UCSD-AML1 (cell line): ENCODE measurements at regions not wholly inside any gene's neighbourhood (a gene's known extent, or its start where the extent isn't known, plus 50 kb on each side); places are given as distances from the start of the nearest gene placed in this dataset.

Experiments
- DNase-seq: peaks from one replicate; lab custom pipeline; 2025; ENCODE audit not compliant: unreplicated experiment; lab: John Stamatoyannopoulos, UW

DNA sequence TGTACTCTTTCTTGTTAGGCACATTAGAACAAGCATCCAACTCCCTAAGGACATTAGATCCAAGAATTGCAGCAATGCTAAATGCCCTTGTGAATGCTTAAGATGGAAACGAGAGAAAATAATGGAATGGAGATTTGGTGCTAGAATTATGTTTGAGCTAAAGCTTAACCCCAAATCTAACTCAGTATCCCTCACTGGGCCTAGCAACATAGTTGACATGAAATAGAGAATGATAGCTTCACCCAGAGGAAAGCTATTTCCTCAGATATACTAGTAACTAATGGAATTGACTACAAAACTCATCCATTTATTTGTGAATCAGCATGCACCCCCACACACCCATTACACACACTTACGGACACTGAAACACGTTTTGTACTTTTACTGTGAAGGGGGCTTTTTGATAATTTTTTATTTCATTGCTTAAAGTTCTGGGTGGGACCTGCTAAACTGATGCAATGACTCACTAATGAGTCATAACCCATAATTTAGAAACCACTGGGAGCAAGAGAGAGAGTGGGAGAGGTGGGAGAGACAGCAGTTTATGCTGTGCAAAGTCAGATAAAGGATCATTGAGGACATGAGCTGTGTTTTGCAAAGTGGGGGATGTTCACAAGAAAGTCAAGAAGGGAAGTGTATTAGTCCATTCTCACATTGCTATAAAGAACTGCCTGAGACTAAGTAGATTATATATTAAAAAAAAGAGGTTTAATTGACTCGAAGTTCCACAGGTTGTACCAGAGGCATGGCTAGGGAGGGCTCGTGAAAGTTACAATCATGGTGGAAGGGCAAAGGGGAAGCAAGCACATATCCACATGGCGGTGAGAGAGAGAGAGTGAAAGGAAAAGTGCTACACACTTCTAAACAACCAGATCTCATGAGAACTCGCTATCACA, 382.7 kb downstream of the SFMBT2 start:
- DNase-seq, result no peak

DNA sequence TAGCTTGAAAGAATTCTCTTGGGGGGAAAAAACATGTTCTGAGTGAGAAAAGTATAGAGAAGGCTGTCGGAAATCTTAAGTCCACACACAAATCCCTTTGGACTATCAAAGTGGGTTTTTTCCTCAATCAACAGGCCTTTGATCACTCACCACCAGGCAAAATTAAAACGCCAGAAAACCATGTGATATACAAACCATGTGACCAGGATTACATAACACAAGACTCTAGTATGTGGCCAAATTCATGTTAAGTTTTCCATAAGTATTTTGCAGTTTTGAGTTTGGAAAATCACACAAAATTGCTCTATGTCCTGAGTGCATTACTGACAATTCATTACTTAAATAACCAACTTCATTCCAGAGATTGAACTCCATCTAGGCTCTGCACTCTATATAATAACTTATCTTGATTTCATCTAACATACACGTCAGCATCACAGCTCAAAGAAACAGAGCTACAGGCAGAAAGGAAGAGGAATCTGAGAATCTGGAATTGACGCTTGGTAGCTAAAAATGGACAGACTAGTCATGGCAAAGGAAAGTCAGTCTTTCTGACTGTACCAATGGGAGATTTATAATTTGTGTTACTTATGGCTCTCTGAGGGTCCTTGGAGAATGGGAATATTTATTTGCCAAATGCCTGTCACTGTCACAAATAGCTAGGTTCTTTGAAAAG, 383.5 kb downstream of the SFMBT2 start:
- DNase-seq, result no peak

DNA sequence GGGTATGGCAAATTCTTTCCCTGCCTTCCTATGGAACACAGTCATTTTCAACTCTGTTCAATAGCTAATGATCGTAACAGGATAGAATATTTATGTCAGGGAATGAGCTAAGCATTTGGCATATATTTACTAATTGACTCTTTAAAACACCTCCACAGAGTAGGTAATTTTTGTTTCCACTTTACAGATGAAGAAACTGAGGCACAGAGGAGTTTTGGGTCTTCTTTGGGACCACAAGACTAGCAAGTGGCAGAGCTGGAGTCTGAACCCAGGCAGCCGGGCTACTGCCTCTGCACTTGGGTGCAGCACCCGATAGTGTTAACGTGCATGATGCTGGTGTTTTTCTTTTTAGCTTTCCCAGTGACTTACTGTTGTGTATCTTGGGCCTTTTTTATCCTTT, 384.0 kb downstream of the SFMBT2 start:
- no peak for DNase-seq

DNA sequence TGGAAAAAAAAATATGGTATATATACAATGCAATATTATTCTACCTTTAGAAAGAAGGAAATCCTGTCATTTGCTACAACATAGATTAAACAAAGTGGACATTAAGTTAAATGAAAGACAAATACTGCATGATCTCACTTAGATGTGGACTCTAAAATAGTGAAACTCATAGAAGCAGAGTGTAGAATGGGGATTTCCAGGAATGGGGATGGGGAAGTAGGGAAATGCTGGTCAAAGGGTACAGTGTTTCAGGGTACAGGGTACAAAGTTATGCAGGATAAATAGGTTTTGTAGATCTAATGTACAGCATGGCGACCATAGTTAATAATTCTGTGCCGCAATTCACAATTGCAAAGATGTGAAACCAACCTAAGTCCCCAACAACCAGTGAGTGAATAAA, 385.5 kb downstream of the SFMBT2 start:
- DNase-seq, result no peak

DNA sequence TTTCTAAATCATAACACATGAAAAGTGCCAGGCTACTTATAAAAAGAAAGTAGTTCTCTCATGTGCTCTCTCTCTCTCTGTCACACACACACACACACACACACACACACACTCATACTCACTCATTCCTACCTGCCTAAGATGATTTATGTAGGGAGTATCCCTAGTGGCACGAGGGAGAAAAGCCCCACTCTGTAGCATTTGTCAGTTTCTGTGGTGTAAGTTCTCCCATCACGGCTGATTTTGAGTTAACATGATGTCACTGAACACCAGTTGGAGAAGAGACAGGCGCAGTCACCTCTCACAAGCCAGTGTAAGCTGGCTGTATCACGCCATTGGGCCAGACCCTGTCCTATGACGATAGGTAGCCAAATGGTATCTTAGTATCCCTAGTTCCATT, 395.4 kb downstream of the SFMBT2 start:
- no peak for DNase-seq

DNA sequence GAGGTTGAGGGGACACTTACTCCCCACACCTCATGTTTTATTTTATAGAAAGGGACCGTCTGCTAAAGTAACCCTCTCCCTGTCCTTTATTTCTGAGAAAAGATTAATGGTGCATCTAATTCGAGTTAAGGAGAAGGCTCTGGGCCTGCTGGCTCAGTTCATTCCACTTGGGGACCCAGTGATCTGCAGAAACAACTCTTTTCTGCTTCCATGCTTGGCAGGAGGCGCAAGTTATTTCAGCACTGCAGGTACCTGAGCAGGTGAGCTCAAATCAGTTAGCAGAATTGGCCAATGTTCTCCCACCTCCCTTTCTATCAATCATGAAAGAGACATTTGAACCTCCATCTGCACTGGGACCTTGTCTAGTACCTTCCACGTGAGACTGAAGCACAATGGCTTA, 396.1 kb downstream of the SFMBT2 start:
- no peak for DNase-seq

DNA sequence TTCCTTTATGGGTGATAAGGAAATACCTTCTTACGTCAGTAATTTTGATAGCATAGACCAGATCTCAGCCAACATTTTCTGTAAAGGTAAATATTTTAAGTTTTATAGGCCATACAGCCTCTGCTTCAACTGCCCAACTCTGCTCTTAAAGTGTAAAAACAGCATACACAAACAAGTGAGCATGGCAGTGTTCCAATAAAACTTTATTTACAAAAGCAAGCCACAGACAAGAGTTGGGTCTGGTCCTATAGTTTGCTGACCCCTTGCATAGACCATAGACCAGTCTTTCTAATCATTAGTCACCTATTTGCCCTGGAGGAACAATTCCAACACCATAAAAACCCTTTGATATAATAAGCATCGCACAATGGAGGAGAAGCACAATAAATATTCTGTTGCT, 398.8 kb downstream of the SFMBT2 start:
- no peak for DNase-seq

DNA sequence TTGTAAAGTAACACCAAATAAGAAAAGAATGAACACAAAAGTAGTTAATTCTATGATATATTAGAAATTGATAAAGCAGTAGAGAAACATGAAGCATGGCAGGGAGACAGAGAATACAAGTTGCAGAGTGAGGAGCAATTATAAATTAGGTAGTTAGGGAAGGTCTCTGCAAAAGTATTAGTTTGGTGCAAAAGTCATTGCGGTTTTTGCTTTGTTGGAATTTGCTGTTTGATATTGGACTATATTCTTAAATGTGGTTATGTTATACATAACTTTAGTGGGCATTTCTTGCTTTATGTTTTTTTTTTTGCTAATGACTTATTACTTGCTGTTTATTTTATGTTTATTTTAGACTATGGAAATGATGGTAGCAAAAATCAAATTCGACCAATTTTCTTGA, 402.2 kb downstream of the SFMBT2 start:
- DNase-seq, result no peak

DNA sequence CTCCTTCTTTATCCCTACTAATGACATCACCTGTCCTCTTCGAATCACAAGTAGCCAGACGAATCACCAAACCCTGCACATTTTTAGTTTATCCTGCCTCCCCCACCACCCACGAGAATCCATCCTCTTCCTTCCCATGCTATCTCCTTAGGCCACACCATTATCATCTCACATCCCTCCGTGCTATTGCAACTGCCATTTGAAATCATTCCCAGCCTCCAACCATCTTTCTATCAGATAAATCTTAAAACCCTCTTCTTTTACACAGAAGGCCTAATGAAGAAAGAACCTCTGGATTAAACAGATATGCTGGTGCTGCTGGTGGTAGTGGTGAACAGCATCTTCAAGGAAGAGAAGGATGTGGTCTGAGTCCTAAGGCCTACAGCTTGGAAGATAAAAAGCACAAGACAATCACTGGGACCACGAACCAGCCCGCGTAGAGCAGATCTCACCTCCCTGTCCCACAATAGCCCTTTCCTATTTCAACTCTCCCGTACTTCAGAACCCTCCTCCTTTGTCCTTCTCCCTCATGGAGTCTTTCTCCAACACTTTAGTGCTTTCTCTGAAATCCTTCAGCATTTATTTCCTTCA, 403.1 kb downstream of the SFMBT2 start:
- DNase-seq, result no peak

DNA sequence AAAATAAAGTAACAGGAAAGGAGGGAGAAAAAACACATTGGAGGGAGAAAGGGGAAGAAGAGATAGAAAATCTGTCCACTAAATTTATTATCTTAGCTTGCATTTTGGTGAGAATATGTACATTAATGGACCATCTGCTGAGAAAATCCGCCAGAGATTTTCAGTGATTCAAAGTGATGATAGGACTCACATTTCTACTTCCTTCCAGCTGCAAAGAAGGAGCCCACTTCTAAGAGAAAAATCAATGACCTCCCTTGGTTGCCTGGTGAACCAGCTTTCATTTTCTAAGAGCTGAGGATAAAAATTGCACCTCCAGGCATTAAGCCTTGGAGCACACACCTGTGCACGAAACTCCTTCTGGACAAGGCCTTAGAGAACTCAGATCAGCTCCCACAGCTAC, 404.3 kb downstream of the SFMBT2 start:
- no peak for DNase-seq

DNA sequence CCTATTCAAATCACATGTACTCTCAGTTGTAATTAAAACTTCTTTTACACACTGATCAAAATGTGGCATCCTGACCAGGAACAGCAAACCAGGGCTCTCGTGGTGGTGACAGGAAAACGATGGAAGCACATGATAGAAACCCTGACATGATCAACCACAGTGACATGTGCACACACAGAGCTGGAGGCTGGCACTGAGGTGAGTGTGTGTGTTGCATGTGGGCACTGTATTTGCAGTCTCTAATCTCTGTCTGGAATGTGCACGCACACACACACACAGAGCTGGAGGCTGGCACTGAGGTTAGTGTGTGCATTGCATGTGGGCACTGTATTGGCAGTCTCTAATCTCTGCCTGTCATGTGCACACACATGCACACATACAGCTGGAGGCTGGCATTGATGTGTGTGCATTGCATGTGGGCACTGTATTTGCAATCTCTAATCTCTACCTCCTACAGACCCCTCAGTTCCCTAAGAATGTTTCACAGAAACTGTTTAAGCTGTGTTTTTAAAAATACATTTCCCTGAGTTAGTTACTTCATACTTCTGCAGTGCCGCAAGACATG, 406.9 kb downstream of the SFMBT2 start:
- DNase-seq, result no peak

DNA sequence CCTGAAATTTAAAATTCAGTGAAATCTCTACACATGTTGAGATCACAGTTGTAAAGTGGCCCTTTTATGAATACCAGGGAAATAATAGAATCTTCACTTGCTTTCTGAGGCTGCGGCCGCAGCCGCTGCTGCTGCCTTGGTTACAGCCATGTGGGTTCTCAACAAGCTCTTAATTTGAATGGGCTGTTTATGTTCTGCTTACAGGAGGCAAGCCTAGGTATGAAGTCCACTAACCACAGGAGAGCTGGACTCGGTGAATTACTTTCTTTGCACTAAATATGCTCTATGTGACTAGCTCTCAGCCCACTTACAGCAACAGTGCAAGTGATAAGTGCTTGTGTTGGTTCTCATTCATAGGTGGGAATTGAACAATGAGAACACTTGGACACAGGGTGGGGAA, 410.8 kb downstream of the SFMBT2 start:
- no peak for DNase-seq

DNA sequence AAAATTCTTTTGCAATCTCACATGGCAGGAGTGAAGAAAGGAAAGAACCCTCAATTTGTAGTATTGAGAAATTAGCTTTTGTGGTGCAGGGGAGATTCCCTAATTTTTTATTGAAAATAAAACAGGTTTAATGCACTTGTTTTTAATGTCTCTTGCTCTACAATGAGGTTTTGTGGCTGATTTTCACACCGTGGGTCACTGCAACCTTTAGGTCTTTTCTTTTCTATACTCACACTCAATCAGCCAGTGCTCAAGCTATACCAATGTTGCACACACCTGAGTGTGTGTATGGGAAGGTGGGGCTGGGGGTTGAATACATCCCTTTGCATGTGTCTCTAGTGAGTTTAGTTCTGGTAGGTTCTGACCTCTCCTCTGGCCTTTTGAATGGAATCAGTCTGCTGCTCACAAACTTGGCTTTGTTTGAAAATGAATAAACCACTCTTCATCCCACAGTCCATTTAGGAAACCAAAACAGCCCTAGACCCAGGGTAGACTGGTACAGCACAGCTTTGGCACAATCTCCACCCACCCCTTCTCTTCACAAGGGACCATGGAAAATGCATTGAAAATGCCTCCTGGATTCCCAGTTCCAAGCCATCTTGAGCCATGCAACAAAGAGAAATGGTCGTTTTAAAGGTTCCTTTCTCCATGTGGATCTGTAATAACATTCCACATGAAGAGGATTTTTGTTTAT, 411.5 kb downstream of the SFMBT2 start:
- no peak for DNase-seq

DNA sequence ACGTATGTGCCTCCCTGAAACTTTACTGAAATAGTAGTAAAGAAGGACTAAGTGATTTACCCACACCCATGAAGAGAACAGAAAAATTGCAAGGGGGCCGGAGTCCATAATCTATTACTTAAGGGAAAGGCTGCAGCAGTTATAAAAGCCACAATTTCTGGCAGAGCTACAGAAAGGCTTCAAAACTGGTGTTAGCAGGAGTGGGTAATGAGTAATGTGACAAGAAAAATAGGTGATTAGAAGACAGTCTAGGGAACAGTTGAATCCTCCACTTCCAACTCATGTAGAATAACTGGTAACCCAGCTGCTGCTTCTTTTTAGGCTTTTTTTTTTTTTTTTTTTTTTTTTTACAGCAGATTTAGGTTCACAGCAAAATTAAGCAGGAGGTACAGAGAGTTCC, 413.3 kb downstream of the SFMBT2 start:
- DNase-seq, result no peak

DNA sequence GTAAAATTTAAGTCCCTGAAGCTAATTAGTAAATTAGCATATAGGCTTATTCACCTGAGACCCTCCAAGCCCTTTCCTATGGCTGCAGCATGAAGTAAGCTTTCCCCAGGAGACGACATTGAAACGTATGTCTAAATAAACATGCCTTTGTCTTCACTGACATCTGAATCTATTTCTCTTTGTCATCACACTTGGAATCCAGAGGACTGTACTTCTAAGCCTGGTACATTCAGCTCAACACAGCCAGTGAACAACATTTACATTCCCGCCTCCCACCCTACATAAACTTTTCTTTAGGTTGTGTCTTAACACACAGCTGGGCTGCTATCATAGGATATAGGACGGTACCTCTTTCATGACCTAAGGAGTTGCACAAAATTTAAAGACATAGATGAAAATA, 414.4 kb downstream of the SFMBT2 start:
- no peak for DNase-seq

DNA sequence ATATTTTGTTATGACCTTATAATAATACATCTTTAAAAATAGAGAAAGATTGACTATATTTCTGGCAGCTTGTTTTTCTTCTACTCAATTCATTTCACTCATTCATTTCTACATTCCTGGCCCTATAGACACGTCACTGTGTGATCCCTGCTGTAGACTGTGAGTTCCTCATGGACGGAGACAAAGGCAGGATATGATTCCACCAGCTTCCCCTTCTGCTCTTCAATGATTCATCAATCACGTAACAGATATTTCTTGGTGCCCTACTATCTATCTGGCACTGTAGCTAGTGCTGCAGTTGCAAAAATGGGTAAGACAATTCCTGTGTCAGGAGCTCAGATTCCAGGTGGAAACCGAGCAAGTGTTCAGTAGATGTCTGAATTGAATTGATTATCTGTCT, 415.0 kb downstream of the SFMBT2 start:
- DNase-seq, result no peak

DNA sequence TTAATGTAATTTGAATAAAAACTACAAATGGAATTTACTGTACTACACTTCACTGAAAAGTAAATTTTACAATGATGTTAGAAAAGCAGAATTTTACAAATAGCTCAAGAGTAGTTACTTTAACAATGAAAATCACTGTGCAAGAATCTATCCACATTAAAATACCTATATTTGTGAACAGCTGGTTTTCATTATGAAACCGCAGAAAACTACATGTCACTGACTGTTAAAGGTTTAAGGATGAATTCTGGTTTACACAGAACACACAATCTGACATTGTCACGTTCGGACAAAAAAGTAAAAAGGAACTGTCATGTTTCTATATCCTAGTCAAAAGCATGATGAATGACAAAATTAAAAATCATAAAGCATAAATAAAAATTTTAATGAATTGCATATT, 415.3 kb upstream of the PRKCQ start:
- DNase-seq, result no peak

DNA sequence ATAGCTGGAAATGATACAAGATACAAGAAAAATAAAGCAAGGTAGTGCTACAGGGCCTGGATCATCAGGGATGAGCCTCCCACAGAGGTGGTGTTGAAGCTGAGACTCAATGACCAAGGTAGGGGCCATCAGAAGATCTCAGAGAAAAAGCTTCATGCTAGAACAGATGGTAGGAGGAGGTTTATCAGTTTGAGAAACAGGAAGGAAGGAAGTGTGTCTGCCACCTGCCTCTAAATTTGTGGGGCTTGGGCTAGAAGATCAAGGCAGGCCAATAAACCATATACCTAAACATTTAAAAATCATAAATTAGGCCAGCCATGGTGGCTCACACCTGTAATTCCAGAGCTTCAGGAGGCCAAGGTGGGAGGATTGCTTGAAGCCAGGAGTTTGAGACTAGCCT, 410.8 kb upstream of the PRKCQ start:
- DNase-seq, result no peak

DNA sequence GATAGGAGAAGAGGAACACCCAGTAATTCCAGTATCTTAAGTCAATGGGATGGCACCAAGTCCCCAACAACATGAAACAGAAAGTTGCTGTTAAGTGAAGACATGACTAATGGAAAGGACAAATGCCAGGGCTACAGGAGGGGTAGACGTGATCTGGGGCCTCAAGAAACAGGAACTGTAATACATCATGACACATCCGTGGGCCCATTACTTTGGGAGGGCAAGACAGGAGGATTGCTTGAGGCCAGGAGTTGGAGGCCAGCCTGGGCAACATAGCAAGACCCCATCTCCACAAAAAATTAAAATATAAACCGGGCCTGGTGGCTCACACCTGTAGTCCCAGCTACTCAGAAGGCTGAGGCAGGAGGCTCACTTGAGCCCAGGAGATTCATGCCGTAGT, 408.6 kb upstream of the PRKCQ start:
- DNase-seq, result no peak

DNA sequence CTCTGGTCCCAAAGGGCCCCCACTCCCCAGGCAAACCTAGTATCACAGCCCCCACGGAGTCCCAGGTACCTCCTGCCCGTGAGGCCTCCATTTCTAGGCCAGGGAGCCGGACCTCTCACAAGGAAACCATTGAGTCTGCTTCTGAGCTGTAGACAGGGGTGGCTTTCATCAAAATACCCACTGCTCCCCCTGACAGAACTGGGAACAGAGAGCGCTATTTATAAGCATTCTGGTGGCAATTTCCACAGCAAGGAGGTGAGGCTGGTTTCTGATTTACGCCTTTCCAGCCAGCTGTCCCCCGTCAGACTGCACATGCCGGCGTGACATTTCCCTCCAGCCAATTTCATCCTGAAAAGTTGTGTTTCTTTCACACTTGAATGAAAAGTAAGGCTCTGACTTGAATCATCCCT, 407.5 kb upstream of the PRKCQ start:
- DNase-seq, result no peak

DNA sequence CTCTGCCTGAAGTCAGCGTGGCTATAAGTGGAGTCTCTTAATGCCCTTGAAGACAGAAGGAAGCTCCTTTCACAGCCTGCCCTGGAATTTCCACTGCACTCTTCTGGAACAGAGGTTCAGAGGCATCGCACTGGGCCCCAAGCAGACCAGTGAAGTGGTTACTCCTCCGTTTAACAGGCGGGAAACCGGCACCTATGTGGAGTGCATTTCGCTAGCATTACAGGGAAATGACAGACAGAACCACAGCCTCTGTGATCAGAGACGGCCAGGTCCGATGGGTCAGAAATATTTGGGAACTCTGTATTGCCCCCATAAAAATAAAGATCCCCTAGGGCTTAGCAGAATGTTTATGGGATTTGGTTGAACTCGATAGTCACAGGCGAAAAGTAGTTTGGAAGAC, 406.9 kb upstream of the PRKCQ start:
- DNase-seq, result no peak
